Skin epidermis (tissue), 12 donors: ENCODE measurements at regions not wholly inside any gene's neighbourhood (a gene's known extent, or its start where the extent isn't known, plus 50 kb on each side); places are given as distances from the start of the nearest gene placed in this dataset.
"Not testable (repeated sequence)": the region's sequence is repeated elsewhere in the genome, so short reads cannot be mapped to it uniquely, and the experiment has no call there.

Experiments used
- H3K27ac ChIP-seq, 21 experiments: fragments of 200-600 bp; sonication (generic) in 11 of 21; one replicate each; pipeline ENCODE4 v1.5.0; 2020; ENCODE audit warnings: mild to moderate bottlenecking in 3 of 21, inconsistent platforms in 2 of 21, moderate library complexity in 2 of 21
- H3K4me3 ChIP-seq, 7 experiments: fragments of 200-600 bp; sonication (generic) in 2 of 7; one replicate each; pipeline ENCODE4 v1.5.0; 2020; ENCODE audit warnings: inconsistent platforms in 2 of 7, mild to moderate bottlenecking in 2 of 7, moderate library complexity in 1 of 7

DNA sequence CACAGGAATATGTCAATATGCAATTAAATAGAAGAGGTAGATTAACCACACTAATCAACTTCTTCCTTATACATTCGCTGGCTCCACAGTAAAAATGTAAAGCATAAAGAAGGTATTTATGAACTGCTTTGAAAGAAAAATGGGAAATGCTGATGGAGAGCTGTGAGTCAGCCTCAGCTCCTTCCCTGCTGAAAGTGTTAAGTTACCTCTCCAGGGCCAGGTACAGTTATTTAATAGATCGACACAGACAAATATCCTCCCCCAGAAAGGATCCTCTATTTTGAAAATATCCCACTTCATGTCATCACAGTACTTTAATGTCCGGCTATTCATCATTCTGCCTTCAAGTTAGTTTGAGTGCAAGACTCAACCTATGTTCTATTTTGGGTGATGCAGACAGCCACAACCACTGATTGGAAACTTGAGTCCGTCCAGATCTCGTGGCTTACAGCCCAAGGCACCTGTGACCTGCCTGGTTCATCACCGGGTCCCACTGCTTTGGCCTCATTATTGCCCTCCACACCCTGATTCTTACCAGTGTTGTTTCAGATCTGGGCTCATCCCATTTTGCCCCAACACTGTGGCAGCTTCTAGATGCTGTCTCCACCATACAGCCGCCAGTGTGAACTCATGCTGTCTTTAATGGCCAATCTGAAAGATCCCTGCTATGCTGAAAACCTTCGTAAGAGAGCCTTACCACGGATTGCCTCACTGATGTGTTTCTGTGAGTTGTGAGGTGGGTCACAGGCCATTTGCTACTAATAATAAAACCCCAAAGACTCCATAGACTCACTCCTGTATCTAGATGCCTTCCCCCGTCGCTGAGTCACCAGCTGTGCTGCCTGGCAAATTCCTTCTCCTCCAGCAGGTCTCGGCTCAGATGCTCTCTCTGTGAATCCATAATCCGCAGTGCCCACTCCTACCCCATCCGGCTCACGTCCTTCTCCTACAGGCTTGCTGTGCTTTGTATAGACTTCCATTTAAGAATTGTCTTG is 56.2 kb upstream of the DDAH1 start:
- H3K27ac ChIP-seq, H3K4me3 ChIP-seq: not testable (repeated sequence)

DNA sequence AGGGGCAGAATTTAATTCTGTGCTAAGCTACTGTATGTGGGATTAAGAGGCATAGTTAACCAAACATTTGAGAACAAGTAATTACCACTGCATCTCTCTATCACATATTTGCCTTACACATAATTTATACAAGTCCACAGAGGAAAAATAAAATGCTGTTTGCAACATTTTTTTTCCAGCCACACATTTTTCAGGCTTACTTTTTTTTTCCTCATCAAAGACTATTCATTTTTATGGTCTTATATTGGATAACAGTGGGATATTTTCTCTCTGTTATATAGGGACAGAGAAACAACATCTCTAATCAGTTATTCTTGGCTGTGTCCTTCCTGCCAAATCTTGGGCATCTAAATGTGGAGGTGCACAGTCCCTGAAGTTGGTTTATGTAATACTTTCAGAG is 57.5 kb upstream of the DDAH1 start:
- not testable (repeated sequence) for H3K27ac ChIP-seq, H3K4me3 ChIP-seq

DNA sequence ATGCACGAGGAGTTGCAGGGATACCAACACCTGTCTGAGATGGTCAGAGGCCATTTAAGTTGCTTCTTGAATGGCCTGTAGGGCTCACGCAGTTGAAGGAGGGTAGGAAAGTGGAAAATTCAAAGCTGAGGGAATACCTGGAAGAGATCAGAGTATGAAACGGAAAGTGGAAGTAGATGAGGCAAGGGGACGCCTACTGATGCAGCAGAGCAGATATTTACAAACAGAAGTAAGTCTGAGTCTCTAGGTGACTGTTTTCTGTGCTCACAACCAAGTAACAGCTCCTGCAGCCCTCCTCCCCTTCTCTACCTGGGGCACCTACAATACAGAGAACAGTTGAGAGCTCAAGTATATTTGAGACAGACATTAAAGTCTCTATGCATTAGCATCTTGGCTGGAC is 57.5 kb upstream of the CCN1 start:
- H3K27ac ChIP-seq, H3K4me3 ChIP-seq: not testable (repeated sequence)

DNA sequence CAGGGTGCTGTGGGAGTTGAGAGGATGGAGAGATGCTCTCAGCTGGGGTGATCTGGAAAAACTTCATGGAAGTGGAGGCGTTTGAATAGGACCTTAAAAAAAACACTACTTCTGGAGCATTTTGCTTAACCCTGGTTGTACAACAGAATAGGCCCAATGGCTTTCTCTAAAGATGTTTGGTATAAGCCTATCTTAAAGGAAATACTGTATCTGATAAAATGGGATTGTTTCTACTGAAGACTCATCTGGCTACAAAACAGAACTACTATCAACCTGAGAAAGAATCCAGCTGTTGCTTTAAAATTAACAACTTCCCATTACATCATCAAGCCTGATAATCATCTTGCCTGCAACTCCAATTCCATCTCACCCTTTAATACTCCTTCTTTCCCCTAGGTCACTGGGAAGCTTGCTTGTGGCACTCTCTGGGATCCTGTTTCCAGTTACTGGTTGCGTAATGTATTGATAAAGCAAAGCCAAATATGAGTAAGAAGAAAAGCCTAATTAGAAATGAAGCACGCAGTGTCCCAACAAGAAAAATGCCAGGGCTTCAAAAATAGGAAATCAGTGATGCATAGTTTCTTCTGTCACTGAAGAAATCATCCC is 56.2 kb upstream of the CCN1 start:
- not testable (repeated sequence) for H3K4me3 ChIP-seq, H3K27ac ChIP-seq

DNA sequence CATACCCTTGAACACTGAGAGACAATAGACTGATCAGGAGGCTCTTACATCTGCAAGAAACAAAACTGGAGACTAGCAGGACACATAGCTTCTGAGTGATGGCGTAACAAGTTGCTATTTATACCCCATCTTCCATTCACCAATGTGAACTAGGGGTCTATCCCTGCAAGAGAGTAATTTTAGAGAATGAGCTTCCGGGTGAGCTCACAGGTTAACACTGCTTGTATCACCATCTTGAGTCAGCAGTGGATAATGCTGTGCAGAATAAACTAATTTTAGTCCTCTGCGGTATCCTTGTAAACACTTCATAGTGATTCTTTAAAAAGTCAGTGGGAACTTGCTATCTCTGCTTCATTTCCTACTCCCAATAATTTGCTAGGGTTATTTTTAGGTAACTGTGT is 55.0 kb upstream of the CCN1 start:
- H3K4me3 ChIP-seq: not testable (repeated sequence)
- peak overlapping the region in 2 of 21 experiments; percentile 18 to 54 for H3K27ac ChIP-seq

DNA sequence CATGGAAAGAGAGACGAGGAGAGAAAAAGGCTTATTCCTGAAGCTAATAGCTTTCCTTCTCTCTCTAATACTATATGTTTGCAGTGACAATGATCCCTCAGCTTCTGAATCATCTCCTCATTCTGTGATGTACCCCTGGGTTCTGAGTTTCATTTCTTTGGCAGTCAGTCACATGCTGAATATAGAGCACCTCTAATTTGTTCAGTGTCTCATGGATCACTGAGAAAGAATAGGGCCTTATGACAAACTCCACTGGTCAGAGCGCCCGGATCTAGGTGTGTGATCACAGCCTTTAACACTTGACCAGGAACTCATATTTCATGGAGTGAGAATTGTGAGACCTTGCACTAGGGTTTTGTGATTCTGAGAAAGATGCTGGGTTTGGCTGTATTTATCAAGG is 54.3 kb upstream of the CCN1 start:
- H3K27ac ChIP-seq: peak overlapping the region in 2 of 21 experiments; percentile 1 to 54
- not testable (repeated sequence) for H3K4me3 ChIP-seq

DNA sequence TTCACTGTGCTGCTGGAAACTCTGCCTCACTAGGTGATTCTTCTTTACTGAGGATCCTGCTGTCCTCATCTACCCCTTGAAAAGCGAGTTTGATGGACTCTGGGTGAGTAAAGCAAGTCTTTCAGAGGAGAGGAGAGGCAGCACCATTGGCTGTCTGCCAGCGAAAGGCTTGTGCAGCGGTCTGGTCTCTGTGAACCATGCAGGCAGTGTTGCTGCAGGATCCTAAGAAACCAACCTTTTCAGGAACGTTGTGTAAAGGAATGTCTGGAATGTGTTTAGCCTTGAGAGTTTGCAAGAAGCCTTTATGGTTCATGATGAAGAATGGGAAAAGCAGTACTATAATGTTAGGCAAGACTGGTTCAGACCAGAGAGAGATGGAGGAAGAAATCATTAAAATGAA is 53.4 kb upstream of the CCN1 start:
- peak overlapping the region in 1 of 21 experiments; percentile 9 for H3K27ac ChIP-seq
- not testable (repeated sequence) for H3K4me3 ChIP-seq
